H1 (cell line): ENCODE measurements at regions not wholly inside any gene's neighbourhood (a gene's known extent, or its start where the extent isn't known, plus 50 kb on each side); places are given as distances from the start of the nearest gene placed in this dataset.

Experiments
- CTCF ChIA-PET: fragments of 300-600 bp; sonication (Branson Sonifier 250); formaldehyde crosslinking; loops from one replicate; lab custom pipeline; 2021; ENCODE audit not compliant: partially characterized antibody; lab: Charles Lee
- POLR2A ChIA-PET: fragments of 300-600 bp; sonication (Branson Sonifier 250); formaldehyde crosslinking; loops from one replicate; lab custom pipeline; 2021; ENCODE audit warnings: inconsistent platforms; ENCODE audit not compliant: partially characterized antibody; lab: Charles Lee
- DNase-seq, 2 experiments: peaks; one replicate each; pipeline versions ENCODE4 v3.0.0 to v3.0.0-alpha.2; 2010 to 2022; ENCODE audit warnings: low spot score in 2 of 2, low read depth in 1 of 2, mixed read lengths in 1 of 2
- FAIRE-seq: peaks from 2 replicates; lab custom pipeline; 2011; peaks lifted over from hg19 to GRCh38; lab: Jason Lieb, UNC
- H2AFZ ChIP-seq: 2 replicates; pipeline ENCODE4 v1.8.1; 2012; ENCODE audit warnings: low read length, inconsistent platforms
- H2AK5ac ChIP-seq: 2 replicates; pipeline ENCODE4 v1.6.1; 2013; ENCODE audit warnings: low read depth, low read length
- H2BK120ac ChIP-seq: replicated peaks from 2 replicates; pipeline ENCODE3; 2013; ENCODE audit warnings: low read depth, low read length, inconsistent platforms
- H2BK12ac ChIP-seq: 2 replicates; pipeline ENCODE4 v1.6.1; 2013; ENCODE audit warnings: low read depth, low read length
- H2BK15ac ChIP-seq: 2 replicates; pipeline ENCODE4 v1.6.1; 2013; ENCODE audit warnings: low read length
- H2BK20ac ChIP-seq: 2 replicates; pipeline ENCODE4 v1.6.1; 2013; ENCODE audit warnings: low read length
- H2BK5ac ChIP-seq: 2 replicates; pipeline ENCODE4 v1.6.1; 2013; ENCODE audit warnings: low read depth, low read length
- H3K14ac ChIP-seq: 2 replicates; pipeline ENCODE4 v1.6.1; 2013; ENCODE audit warnings: inconsistent platforms; ENCODE audit not compliant: insufficient read length
- H3K18ac ChIP-seq: 2 replicates; pipeline ENCODE4 v1.6.1; 2013; ENCODE audit warnings: low read length; ENCODE audit errors: extremely low read depth
- H3K23ac ChIP-seq: 2 replicates; pipeline ENCODE4 v1.6.1; 2013; ENCODE audit warnings: inconsistent platforms; ENCODE audit not compliant: insufficient read length
- H3K23me2 ChIP-seq: 2 replicates; pipeline ENCODE4 v1.6.1; 2013; ENCODE audit warnings: low read depth, low read length
- H3K27ac ChIP-seq: 2 replicates; pipeline ENCODE4 v1.6.1; 2011; ENCODE audit warnings: low read depth, low read length, inconsistent platforms
- H3K27me3 ChIP-seq, 4 experiments: replicated peaks in 1 of 4; 1 replicate in 1 of 4; 2 replicates in 3 of 4; pipeline versions ENCODE4 v1.6.1 to v1.8.1; 2011 to 2013; ENCODE audit warnings: low read length in 3 of 4, mild to moderate bottlenecking in 3 of 4, inconsistent platforms in 2 of 4, mixed read lengths in 2 of 4, moderate library complexity in 1 of 4; ENCODE audit not compliant: control insufficient read depth in 3 of 4, insufficient read depth in 3 of 4; ENCODE audit errors: extremely low read depth in 1 of 4
- H3K36me3 ChIP-seq, 4 experiments: 2 replicates each; pipeline versions ENCODE4 v1.6.1 to v1.8.1; 2011 to 2013; ENCODE audit warnings: mild to moderate bottlenecking in 4 of 4, low read length in 3 of 4, moderate library complexity in 2 of 4, control low read depth in 1 of 4, inconsistent platforms in 1 of 4; ENCODE audit not compliant: insufficient read depth in 4 of 4, control insufficient read depth in 2 of 4
- H3K4ac ChIP-seq: replicated peaks from 2 replicates; pipeline ENCODE3; 2013; ENCODE audit warnings: low read length, low read depth, mixed read lengths, inconsistent platforms; ENCODE audit not compliant: insufficient read length
- H3K4me1 ChIP-seq, 4 experiments: replicated peaks in 1 of 4; 1 replicate in 1 of 4; 2 replicates in 3 of 4; pipeline versions ENCODE4 v1.6.1 to v1.8.1; 2011 to 2013; ENCODE audit warnings: low read length in 3 of 4, inconsistent platforms in 2 of 4, mixed read lengths in 1 of 4; ENCODE audit not compliant: insufficient read depth in 4 of 4, control insufficient read depth in 3 of 4
- H3K4me2 ChIP-seq, 2 experiments: 2 replicates each; pipeline versions ENCODE4 v1.6.1 to v1.8.1; 2011 to 2013; ENCODE audit warnings: low read depth in 2 of 2, low read length in 2 of 2, control low read depth in 1 of 2, inconsistent platforms in 1 of 2, mild to moderate bottlenecking in 1 of 2; ENCODE audit not compliant: insufficient read depth in 1 of 2
- H3K4me3 ChIP-seq, 4 experiments: fragments of 200-600, 300-600 bp in 1 of 4; sonication (generic), shearing (Covaris generic), sonication (Bioruptor Twin) in 1 of 4; 2 replicates each; pipeline versions ENCODE4 v1.5.1 to v1.8.1; 2011 to 2016; ENCODE audit warnings: low read length in 4 of 4, low read depth in 3 of 4, control low read depth in 2 of 4, inconsistent platforms in 2 of 4, mild to moderate bottlenecking in 2 of 4, mixed read lengths in 1 of 4, moderate library complexity in 1 of 4; ENCODE audit not compliant: insufficient read depth in 2 of 4; ENCODE audit errors: extremely low read depth in 1 of 4
- H3K56ac ChIP-seq: replicated peaks from 2 replicates; pipeline ENCODE3; 2013; ENCODE audit warnings: low read depth, mild to moderate bottlenecking, mixed read lengths, low read length, inconsistent platforms; ENCODE audit not compliant: insufficient read length
- H3K79me1 ChIP-seq: 2 replicates; pipeline ENCODE4 v1.6.1; 2013; ENCODE audit warnings: low read depth, low read length, control low read depth
- H3K79me2 ChIP-seq, 2 experiments: 2 replicates each; pipeline versions ENCODE4 v1.6.1 to v1.8.1; 2012 to 2013; ENCODE audit warnings: low read length in 2 of 2, mild to moderate bottlenecking in 2 of 2, inconsistent platforms in 1 of 2; ENCODE audit not compliant: insufficient read depth in 2 of 2, control insufficient read depth in 1 of 2
- H3K9ac ChIP-seq, 4 experiments: replicated peaks in 1 of 4; 1 replicate in 1 of 4; 2 replicates in 3 of 4; pipeline versions ENCODE4 v1.6.1 to v1.8.1; 2011 to 2013; ENCODE audit warnings: low read depth in 3 of 4, low read length in 3 of 4, control low read depth in 2 of 4, mild to moderate bottlenecking in 2 of 4, moderate library complexity in 2 of 4, inconsistent platforms in 1 of 4; ENCODE audit errors: extremely low read depth in 1 of 4
- H3K9me3 ChIP-seq, 2 experiments: 2 replicates each; pipeline versions ENCODE4 v1.6.1 to v1.8.1; 2012 to 2013; ENCODE audit warnings: mild to moderate bottlenecking in 2 of 2, moderate library complexity in 2 of 2, control low read depth in 1 of 2, inconsistent platforms in 1 of 2, low read depth in 1 of 2, low read length in 1 of 2, mixed read lengths in 1 of 2; ENCODE audit not compliant: insufficient read depth in 2 of 2
- H4K20me1 ChIP-seq, 2 experiments: replicated peaks in 1 of 2; 2 replicates each; pipeline versions ENCODE3 to v1.8.1; 2011 to 2013; ENCODE audit warnings: inconsistent platforms in 2 of 2, low read length in 2 of 2, mild to moderate bottlenecking in 1 of 2; ENCODE audit not compliant: insufficient read depth in 2 of 2, control insufficient read depth in 1 of 2
- H4K5ac ChIP-seq: 2 replicates; pipeline ENCODE4 v1.6.1; 2013; ENCODE audit warnings: low read length, low read depth, mixed read lengths, inconsistent platforms; ENCODE audit not compliant: insufficient read length
- H4K8ac ChIP-seq: 2 replicates; pipeline ENCODE4 v1.8.0; 2013; ENCODE audit warnings: mild to moderate bottlenecking, moderate library complexity, low read length, inconsistent platforms; ENCODE audit not compliant: insufficient read depth; ENCODE audit errors: extremely low read depth
- H4K91ac ChIP-seq: replicated peaks from 2 replicates; pipeline ENCODE3; 2013; ENCODE audit warnings: low read length, mixed read lengths, inconsistent platforms; ENCODE audit not compliant: insufficient read length
- ATF3 ChIP-seq: IDR thresholded peaks from 2 replicates; pipeline ENCODE4 v1.6.1; 2011; ENCODE audit warnings: low read depth, mild to moderate bottlenecking, low read length; ENCODE audit not compliant: insufficient read depth
- BRCA1 ChIP-seq: IDR thresholded peaks from 2 replicates; pipeline ENCODE4 v1.6.1; 2012; ENCODE audit warnings: low read depth, low read length, improper control_type of control experiment
- E2F6 ChIP-seq: IDR thresholded peaks from 2 replicates; pipeline ENCODE4 v1.6.1; 2012; ENCODE audit warnings: inconsistent platforms
- EGR1 ChIP-seq: IDR thresholded peaks from 2 replicates; pipeline ENCODE4 v1.6.1; 2011; ENCODE audit warnings: low read depth, low read length, borderline replicate concordance
- KDM4A ChIP-seq: IDR thresholded peaks from one replicate; pipeline ENCODE4 v1.7.1; 2012; ENCODE audit warnings: low read depth, mild to moderate bottlenecking, moderate library complexity, low read length, inconsistent platforms; ENCODE audit not compliant: severe bottlenecking
- NANOG ChIP-seq: IDR thresholded peaks from 2 replicates; pipeline ENCODE4 v1.6.1; 2011; ENCODE audit warnings: low read length, low read depth, mild to moderate bottlenecking, inconsistent platforms; ENCODE audit not compliant: insufficient read depth, poor library complexity, severe bottlenecking
- PHF8 ChIP-seq: fragments of 200-600 bp; sonication (generic); conservative IDR thresholded peaks from 2 replicates; pipeline ENCODE4 v1.7.1; 2012; ENCODE audit warnings: low read depth, mild to moderate bottlenecking, inconsistent platforms, low read length, moderate library complexity
- POLR2AphosphoS5 ChIP-seq: IDR thresholded peaks from 2 replicates; pipeline ENCODE4 v1.6.1; 2011; ENCODE audit warnings: low read depth, low read length
- RFX5 ChIP-seq: IDR thresholded peaks from 2 replicates; pipeline ENCODE4 v1.6.1; 2011; ENCODE audit warnings: low read depth, low read length, improper control_type of control experiment, borderline replicate concordance
- SIN3A ChIP-seq, 2 experiments: IDR thresholded peaks in 1 of 2; conservative IDR thresholded peaks in 1 of 2; 2 replicates each; pipeline ENCODE4 v1.6.1; 2011 to 2012; ENCODE audit warnings: low read length in 2 of 2, improper control_type of control experiment in 1 of 2, low read depth in 1 of 2, mild to moderate bottlenecking in 1 of 2
- SIX5 ChIP-seq: IDR thresholded peaks from 2 replicates; pipeline ENCODE4 v1.6.1; 2011; ENCODE audit warnings: mild to moderate bottlenecking, low read depth, low read length
- SP4 ChIP-seq: IDR thresholded peaks from 2 replicates; pipeline ENCODE4 v1.6.1; 2012; ENCODE audit warnings: low read length, inconsistent platforms
- TCF12 ChIP-seq: IDR thresholded peaks from 2 replicates; pipeline ENCODE4 v1.6.1; 2011; ENCODE audit warnings: low read depth, mild to moderate bottlenecking, low read length
- TEAD4 ChIP-seq: IDR thresholded peaks from 2 replicates; pipeline ENCODE4 v1.6.1; 2012; ENCODE audit warnings: low read depth, low read length, inconsistent platforms, mixed read lengths
- WGBS, 2 experiments: shearing (Covaris generic) in 1 of 2; methylation state at CpG; one replicate each; pipeline versions ENCODE4 v1.1.6 to v1.1.7; 2013 to 2015; ENCODE audit warnings: low lambda C conversion rate in 2 of 2, mixed read lengths in 2 of 2, inconsistent platforms in 1 of 2, low coverage in 1 of 2, missing lambda C conversion rate in 1 of 2; ENCODE audit not compliant: insufficient replicate concordance in 2 of 2, insufficient coverage in 1 of 2, insufficient read length in 1 of 2; ENCODE audit errors: extremely low coverage in 1 of 2, missing lambda C conversion rate in 1 of 2; 5-methylcytosine and 5-hydroxymethylcytosine counted together

GRCh38 chr16:64144617-64145016 is 977.2 kb downstream of the CDH11 start:
- no peak overlapping the region for H4K5ac ChIP-seq
- TF ChIP-seq PHF8 (no peak), EGR1 (no peak), E2F6 (no peak), SIN3A (conservative IDR thresholded peaks at IDR 0.05 in 1 of 2, IDR thresholded peaks at IDR 0.05 in 1 of 2; ENCODE audit: low read depth in 1 of 2, low read length in 2 of 2) (no peak), SIX5 (no peak), TEAD4 (no peak), TCF12 (no peak), NANOG (no peak), BRCA1 (no peak), KDM4A (no peak), ATF3 (no peak), RFX5 (no peak), POLR2AphosphoS5 (no peak), SP4 (no peak)
- TF ChIP-seq, all 59 proteins: peak for 0
- H3K9me3 ChIP-seq = no peaks in the 10 kb centered on the region; a peak in 1 of 4 replicates
- H3K4ac ChIP-seq = no peak overlapping the region
- H2AFZ ChIP-seq = no peak overlapping the region
- no peak overlapping the region for H2BK120ac ChIP-seq
- H3K4me2 ChIP-seq = no peak overlapping the region
- no peak overlapping the region for H2AK5ac ChIP-seq
- H3K36me3 ChIP-seq = no peaks in the 10 kb centered on the region
- CTCF ChIA-PET = no interaction called here
- DNase-seq (no peak), FAIRE-seq (no peak)
- H3K9ac ChIP-seq = peak overlapping the region in 1 of 4 experiments; percentile 34; a peak in 1 of 7 replicates
- no peak overlapping the region for H3K14ac ChIP-seq
- H4K91ac ChIP-seq = no peak overlapping the region
- H3K56ac ChIP-seq = no peak overlapping the region
- no peaks in the 10 kb centered on the region for H3K79me1 ChIP-seq
- H3K79me2 ChIP-seq = no peaks in the 10 kb centered on the region
- no peak overlapping the region for H3K18ac ChIP-seq
- no peaks in the 10 kb centered on the region for H3K27me3 ChIP-seq
- no peak overlapping the region for H2BK5ac ChIP-seq
- H2BK12ac ChIP-seq = no peak overlapping the region
- H3K4me1 ChIP-seq = no peaks in the 10 kb centered on the region
- H3K27ac ChIP-seq = no peak overlapping the region
- WGBS, 2 experiments = 86% methylated on average over 2 of the region's 2 CpGs; no CpG with 5 or more reads in 1 of the 2 experiments
- H3K23me2 ChIP-seq = no peaks in the 10 kb centered on the region
- POLR2A ChIA-PET = interaction anchor here (1.0 kb wide), 1 partner anchor 8 kb away, joined by 3 read pairs; no protein-coding TSS in a partner anchor
- no peak overlapping the region for H2BK20ac ChIP-seq
- no peak overlapping the region for H2BK15ac ChIP-seq
- H4K8ac ChIP-seq = no peak overlapping the region
- H3K23ac ChIP-seq = no peak overlapping the region
- no peaks in the 10 kb centered on the region for H4K20me1 ChIP-seq
- no peak overlapping the region for H3K4me3 ChIP-seq
